ENCODE measurements at regions not wholly inside any gene's neighbourhood (a gene's known extent, or its start where the extent isn't known, plus 50 kb on each side); places are given as distances from the start of the nearest gene placed in this dataset.

GRCh38 chr7:70920876-70921275 lies 211.1 kb upstream of the GALNT17 start:
- no peaks in the 10 kb centered on the region for H3K36me3 Mint-ChIP-seq
- no peak for DNase-seq
- no peak overlapping the region for H3K4me3 ChIP-seq (replicated peaks in 1 of 3; ENCODE audit: low read depth in 2 of 3, low read length in 3 of 3)
- peaks cover 3 to 21% (median 8%) of the 10 kb centered on the region in 7 donors for H3K9me3 Mint-ChIP-seq
- peaks cover 0 to 4% (median 3%) of the 10 kb centered on the region in 3 donors for H3K27me3 Mint-ChIP-seq (ENCODE audit: low read depth in 3 of 3)
- no peak overlapping the region for H3K4me2 ChIP-seq (replicated peaks; ENCODE audit: extremely low read depth, low read length, poor library complexity, severe bottlenecking)
- no peaks in the 10 kb centered on the region for H3K79me2 ChIP-seq (ENCODE audit: insufficient read depth, low read length)
- WGBS (ENCODE audit: insufficient coverage) = no CpG with 5 or more reads among the region's 1 CpG
- intact Hi-C loops (cut with micrococcal nuclease) = no loop called here
- H3K27me3 ChIP-seq (ENCODE audit: control insufficient read depth in 2 of 2, insufficient read depth in 2 of 2, low read length in 2 of 2) = no peaks in the 10 kb centered on the region
- H3K4me1 ChIP-seq (ENCODE audit: control insufficient read depth in 1 of 2, insufficient read depth in 2 of 2, low read length in 2 of 2) = no peaks in the 10 kb centered on the region
- H3K27ac ChIP-seq (ENCODE audit: low read depth in 1 of 2, low read length in 2 of 2) = no peak overlapping the region
- peaks cover 5 to 15% of the 10 kb centered on the region in 2 donors for H3K9me3 ChIP-seq (replicated peaks in 1 of 2; ENCODE audit: control insufficient read depth in 1 of 2, insufficient read depth in 1 of 2, low read length in 2 of 2)
- peaks cover 8% of the 10 kb centered on the region for H3K4me1 Mint-ChIP-seq
- TF ChIP-seq, protein P1, sequence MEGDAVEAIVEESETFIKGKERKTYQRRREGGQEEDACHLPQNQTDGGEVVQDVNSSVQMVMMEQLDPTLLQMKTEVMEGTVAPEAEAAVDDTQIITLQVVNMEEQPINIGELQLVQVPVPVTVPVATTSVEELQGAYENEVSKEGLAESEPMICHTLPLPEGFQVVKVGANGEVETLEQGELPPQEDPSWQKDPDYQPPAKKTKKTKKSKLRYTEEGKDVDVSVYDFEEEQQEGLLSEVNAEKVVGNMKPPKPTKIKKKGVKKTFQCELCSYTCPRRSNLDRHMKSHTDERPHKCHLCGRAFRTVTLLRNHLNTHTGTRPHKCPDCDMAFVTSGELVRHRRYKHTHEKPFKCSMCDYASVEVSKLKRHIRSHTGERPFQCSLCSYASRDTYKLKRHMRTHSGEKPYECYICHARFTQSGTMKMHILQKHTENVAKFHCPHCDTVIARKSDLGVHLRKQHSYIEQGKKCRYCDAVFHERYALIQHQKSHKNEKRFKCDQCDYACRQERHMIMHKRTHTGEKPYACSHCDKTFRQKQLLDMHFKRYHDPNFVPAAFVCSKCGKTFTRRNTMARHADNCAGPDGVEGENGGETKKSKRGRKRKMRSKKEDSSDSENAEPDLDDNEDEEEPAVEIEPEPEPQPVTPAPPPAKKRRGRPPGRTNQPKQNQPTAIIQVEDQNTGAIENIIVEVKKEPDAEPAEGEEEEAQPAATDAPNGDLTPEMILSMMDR (IDR thresholded peaks at IDR 0.05) = no peak
- no peak overlapping the region for H3K27ac Mint-ChIP-seq
- no peaks in the 10 kb centered on the region for H4K20me1 ChIP-seq (ENCODE audit: insufficient read depth, low read length)
- no peak overlapping the region for H2AFZ ChIP-seq (ENCODE audit: insufficient read depth, low read depth, low read length, poor library complexity, severe bottlenecking)
- no peak overlapping the region for H3K4me3 Mint-ChIP-seq
- no peaks in the 10 kb centered on the region for H3K36me3 ChIP-seq (replicated peaks in 1 of 2; ENCODE audit: control insufficient read depth in 1 of 2, insufficient read depth in 2 of 2, low read length in 2 of 2)
- H3K9ac ChIP-seq (ENCODE audit: insufficient read depth, low read length, poor library complexity, severe bottlenecking) = no peak overlapping the region

DNA sequence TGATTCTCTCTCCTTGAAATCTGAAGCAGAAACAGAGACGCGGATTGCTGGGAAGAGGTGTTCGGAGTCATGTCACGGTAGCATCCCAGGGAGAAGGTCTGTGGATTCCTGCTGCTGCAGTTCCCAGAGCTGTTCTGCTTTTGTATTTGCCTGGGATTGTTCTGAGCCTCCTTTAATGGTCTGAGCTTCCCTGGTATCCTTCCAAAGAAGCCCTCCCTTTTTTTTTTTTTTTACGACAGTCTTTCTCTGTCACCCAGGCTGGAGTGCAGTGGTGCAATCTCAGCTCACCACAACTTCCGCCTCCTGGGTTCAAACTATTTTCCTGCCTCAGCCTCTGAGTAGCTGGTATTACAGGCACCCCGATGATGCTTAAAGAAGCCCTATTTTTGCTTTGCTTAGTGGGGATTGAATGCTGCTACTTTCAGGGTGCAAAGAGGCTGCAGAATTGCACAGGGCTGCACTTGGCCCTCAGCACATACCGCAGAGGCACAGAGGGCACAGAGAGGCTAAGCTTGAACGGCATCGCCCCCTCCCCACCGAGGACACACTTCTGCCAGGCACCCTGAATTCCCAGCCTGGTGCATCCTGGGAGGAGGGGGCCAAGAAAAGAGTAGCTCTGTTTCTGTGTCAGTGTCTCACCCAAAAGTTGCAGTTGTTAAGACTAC lies 208.6 kb upstream of the GALNT17 start:
- intact Hi-C loops (cut with micrococcal nuclease) = no loop called here
- 88% methylated on average over 3 of the region's 11 CpGs for WGBS (ENCODE audit: insufficient coverage)

More for the DNA sequence above, 208.6 kb upstream of the GALNT17 start:
- Mint-ChIP-seq H3K4me1 (peaks cover 8% of the 10 kb centered on the region), H3K27me3 (ENCODE audit: low read depth in 3 of 3) (peaks cover 0 to 4% (median 1%) of the 10 kb centered on the region in 3 donors), H3K4me3 (no peak overlapping the region), H3K36me3 (no peaks in the 10 kb centered on the region), H3K27ac (peak overlapping the region in 1 of 7 donors; percentile 24), H3K9me3 (peaks cover 2 to 27% (median 8%) of the 10 kb centered on the region in 7 donors)
- Histone ChIP-seq H3K36me3 (replicated peaks in 1 of 2; ENCODE audit: control insufficient read depth in 1 of 2, insufficient read depth in 2 of 2, low read length in 2 of 2) (no peaks in the 10 kb centered on the region), H3K79me2 (ENCODE audit: insufficient read depth, low read length) (no peaks in the 10 kb centered on the region), H3K4me3 (replicated peaks in 1 of 3; ENCODE audit: low read depth in 2 of 3, low read length in 3 of 3) (no peak overlapping the region), H3K27ac (ENCODE audit: low read depth in 1 of 2, low read length in 2 of 2) (no peak overlapping the region), H3K9ac (ENCODE audit: insufficient read depth, low read length, poor library complexity, severe bottlenecking) (no peak overlapping the region), H2AFZ (ENCODE audit: insufficient read depth, low read depth, low read length, poor library complexity, severe bottlenecking) (no peak overlapping the region), H4K20me1 (ENCODE audit: insufficient read depth, low read length) (no peaks in the 10 kb centered on the region), H3K9me3 (replicated peaks in 1 of 2; ENCODE audit: control insufficient read depth in 1 of 2, insufficient read depth in 1 of 2, low read length in 2 of 2) (peaks cover 5 to 11% of the 10 kb centered on the region in 2 donors), H3K27me3 (ENCODE audit: control insufficient read depth in 2 of 2, insufficient read depth in 2 of 2, low read length in 2 of 2) (no peaks in the 10 kb centered on the region), H3K4me2 (replicated peaks; ENCODE audit: extremely low read depth, low read length, poor library complexity, severe bottlenecking) (no peak overlapping the region), H3K4me1 (ENCODE audit: control insufficient read depth in 1 of 2, insufficient read depth in 2 of 2, low read length in 2 of 2) (no peaks in the 10 kb centered on the region)
- no peak for DNase-seq
- TF ChIP-seq, protein P1 (IDR thresholded peaks at IDR 0.05) = no peak

All from CD14-positive monocyte (primary cell).